Stimulated activated effector memory CD8-positive, alpha-beta T cell treated with anti-CD3 and anti-CD28 coated beads, Interleukin-12 subunit alpha, Interleukin-12 subunit beta, amount 100 ng/mL, for 72 hours (primary cell): ENCODE measurements at regions not wholly inside any gene's neighbourhood (a gene's known extent, or its start where the extent isn't known, plus 50 kb on each side); places are given as distances from the start of the nearest gene placed in this dataset.
A peak's percentile ranks its signal among the peaks of the same experiment; 100 is the strongest.

ENCODE experiments used
- ATAC-seq: fragments of 150-1000 bp; cut with Tn5 transposase; 2 replicates; pipeline ENCODE4 v1.10.0; 2021
- DNase-seq, 2 donors: peaks; one replicate each; pipeline ENCODE4 v3.0.0; 2021 to 2022; ENCODE audit warnings: low spot score in 2 of 2
- H3K27ac Mint-ChIP-seq: one replicate; pipeline ENCODE4 v1.8.0; 2022; ENCODE audit warnings: mild to moderate bottlenecking, mixed read lengths
- H3K36me3 Mint-ChIP-seq: one replicate; pipeline ENCODE4 v1.8.0; 2022; ENCODE audit warnings: mild to moderate bottlenecking, mixed read lengths
- H3K4me1 Mint-ChIP-seq: one replicate; pipeline ENCODE4 v1.8.0; 2022; ENCODE audit warnings: mixed read lengths
- H3K4me3 Mint-ChIP-seq: one replicate; pipeline ENCODE4 v1.8.0; 2022; ENCODE audit warnings: mild to moderate bottlenecking, mixed read lengths
- H3K9me3 Mint-ChIP-seq: one replicate; pipeline ENCODE4 v1.8.0; 2022; ENCODE audit warnings: mixed read lengths

- no peaks in the 10 kb centered on the region for H3K4me1 Mint-ChIP-seq
- DNase-seq = no peak
- no peak for ATAC-seq
- no peak overlapping the region for H3K27ac Mint-ChIP-seq
- no peak overlapping the region for H3K4me3 Mint-ChIP-seq
- H3K36me3 Mint-ChIP-seq = no peaks in the 10 kb centered on the region
- no peaks in the 10 kb centered on the region for H3K9me3 Mint-ChIP-seq
These were observed 54.2 kb downstream of the SIX6 start for GRCh38 chr14:60563113-60563512.

DNA sequence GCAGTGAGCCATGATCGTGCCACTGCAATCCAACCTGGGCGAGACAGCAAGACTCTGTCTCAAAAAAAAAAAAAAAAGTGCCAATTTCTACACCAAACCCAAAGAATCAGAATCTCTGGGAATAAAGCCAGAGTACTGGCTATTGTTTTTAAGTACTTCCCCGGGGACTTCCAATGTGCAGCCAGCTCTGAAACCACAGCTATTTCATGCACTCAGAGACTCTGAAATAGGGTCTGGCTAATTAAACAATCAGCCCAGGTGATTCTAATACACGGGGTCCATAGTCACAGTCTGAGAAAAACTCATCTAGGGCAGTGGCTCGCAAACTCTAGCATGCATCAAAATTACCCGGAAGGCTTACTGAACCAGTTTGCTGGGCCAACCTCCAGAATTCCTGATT, 56.3 kb downstream of the SIX6 start:
- H3K4me1 Mint-ChIP-seq = no peaks in the 10 kb centered on the region
- H3K27ac Mint-ChIP-seq = no peak overlapping the region
- no peaks in the 10 kb centered on the region for H3K9me3 Mint-ChIP-seq
- H3K4me3 Mint-ChIP-seq = no peak overlapping the region
- no peak for DNase-seq
- no peak for ATAC-seq
- no peaks in the 10 kb centered on the region for H3K36me3 Mint-ChIP-seq

DNA sequence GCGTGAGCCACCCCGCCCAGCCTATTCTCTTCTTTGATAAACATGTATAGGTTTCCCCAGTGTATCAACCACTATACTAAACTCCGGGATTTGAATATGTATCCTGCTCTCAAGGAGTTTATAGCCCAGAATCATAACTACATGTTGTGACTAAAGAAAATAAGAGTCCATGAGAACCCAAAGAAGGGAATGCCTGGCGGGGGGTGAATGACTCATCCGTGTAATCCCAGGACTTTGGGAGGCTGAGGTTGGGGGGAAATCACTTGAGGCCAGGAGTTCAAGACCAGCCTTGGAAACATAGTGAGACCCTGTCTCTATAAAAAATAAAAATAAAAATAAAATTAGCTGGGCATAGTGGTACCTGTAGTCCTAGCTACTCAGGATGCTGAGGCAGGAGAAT, 57.2 kb downstream of the SIX6 start:
- ATAC-seq (no peak), DNase-seq (no peak)
- no peak overlapping the region for H3K27ac Mint-ChIP-seq
- no peak overlapping the region for H3K4me3 Mint-ChIP-seq
- no peaks in the 10 kb centered on the region for H3K4me1 Mint-ChIP-seq
- no peaks in the 10 kb centered on the region for H3K9me3 Mint-ChIP-seq
- no peaks in the 10 kb centered on the region for H3K36me3 Mint-ChIP-seq

DNA sequence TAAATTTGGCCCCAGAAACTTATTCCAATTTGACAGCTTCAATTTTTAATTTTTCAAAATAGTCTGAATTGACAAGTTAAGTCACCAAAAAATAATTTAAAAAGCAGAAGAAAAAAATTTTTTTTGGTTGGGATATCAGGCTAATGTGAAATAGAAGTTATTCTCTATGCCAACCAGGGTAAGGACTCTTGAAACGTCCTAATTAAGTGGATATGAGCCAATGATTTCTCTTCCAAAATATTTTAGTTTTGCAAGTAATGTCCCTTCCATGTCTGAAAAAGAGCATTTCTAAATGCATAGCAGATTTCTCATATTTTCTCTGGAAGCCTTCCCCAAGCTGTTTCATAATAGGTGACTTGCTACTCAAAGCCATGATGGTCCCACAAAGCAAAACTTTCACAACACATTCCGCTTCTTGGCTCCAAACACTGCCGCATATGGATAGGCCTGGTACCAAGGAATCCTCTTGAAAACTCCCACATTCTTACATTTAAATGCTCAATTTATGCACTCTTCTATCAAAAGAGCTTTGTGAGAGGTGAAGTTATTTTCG, 65.1 kb downstream of the SIX6 start:
- no peak overlapping the region for H3K4me3 Mint-ChIP-seq
- no peak overlapping the region for H3K27ac Mint-ChIP-seq
- H3K36me3 Mint-ChIP-seq = no peaks in the 10 kb centered on the region
- H3K9me3 Mint-ChIP-seq = no peaks in the 10 kb centered on the region
- DNase-seq (no peak), ATAC-seq (no peak)
- no peaks in the 10 kb centered on the region for H3K4me1 Mint-ChIP-seq

- Mint-ChIP-seq H3K27ac (no peak overlapping the region), H3K4me1 (no peaks in the 10 kb centered on the region), H3K4me3 (no peak overlapping the region), H3K36me3 (no peaks in the 10 kb centered on the region), H3K9me3 (no peaks in the 10 kb centered on the region)
- DNase-seq (no peak), ATAC-seq (no peak)
These were observed 66.1 kb downstream of the SIX6 start for GRCh38 chr14:60575008-60575407.

GRCh38 chr14:60585676-60586075, 63.6 kb downstream of the SIX1 start:
- ATAC-seq (no peak), DNase-seq (no peak)
- H3K9me3 Mint-ChIP-seq = no peaks in the 10 kb centered on the region
- H3K36me3 Mint-ChIP-seq = no peaks in the 10 kb centered on the region
- H3K27ac Mint-ChIP-seq = no peak overlapping the region
- no peak overlapping the region for H3K4me3 Mint-ChIP-seq
- H3K4me1 Mint-ChIP-seq = no peaks in the 10 kb centered on the region

DNA sequence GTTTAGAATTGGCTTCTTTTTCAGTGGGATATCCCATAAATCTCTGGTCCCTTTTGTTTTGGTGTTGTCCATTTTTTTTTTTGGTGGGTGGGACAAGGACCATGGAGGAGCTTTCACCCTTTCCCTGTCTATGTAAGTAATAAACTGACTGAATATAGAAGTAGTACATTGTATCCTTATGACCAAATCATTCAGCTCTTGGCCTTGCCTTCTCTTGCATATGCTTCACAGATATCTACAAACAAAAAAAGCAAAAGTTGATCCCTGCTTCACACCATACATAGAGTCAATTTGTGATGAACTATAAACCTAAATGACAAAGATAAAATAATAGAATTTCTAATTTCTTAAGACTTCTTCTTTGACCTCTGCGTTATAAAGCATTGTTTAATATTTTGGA, 59.8 kb downstream of the SIX1 start:
- DNase-seq = no peak

DNA sequence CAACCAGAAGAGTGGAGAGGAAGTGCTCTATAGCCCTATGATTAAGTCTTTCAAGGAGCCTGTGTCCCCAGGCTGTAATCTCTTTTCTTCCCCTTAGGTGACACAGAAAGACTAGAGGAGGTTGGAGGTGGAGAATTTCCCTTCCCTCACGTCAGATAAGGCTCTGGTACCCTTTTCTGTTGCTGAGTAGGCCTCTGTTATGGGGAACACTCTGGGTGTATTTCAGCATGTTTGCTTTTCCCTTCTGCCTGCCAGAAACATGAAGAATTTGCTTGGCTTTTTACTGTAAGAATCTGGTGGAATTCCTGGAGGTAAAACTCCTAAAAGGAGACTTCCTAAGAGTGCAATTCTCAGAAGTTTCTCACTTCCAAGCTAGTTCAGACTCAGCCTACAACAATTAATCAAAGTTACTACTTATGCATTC, 58.3 kb downstream of the SIX1 start:
- H3K36me3 Mint-ChIP-seq = no peaks in the 10 kb centered on the region

More for the DNA sequence above, 59.8 kb downstream of the SIX1 start:
- Mint-ChIP-seq H3K4me3 (no peak overlapping the region), H3K4me1 (no peaks in the 10 kb centered on the region), H3K9me3 (no peaks in the 10 kb centered on the region), H3K36me3 (no peaks in the 10 kb centered on the region), H3K27ac (no peak overlapping the region)
- no peak for ATAC-seq

More for the DNA sequence above, 58.3 kb downstream of the SIX1 start:
- DNase-seq (no peak), ATAC-seq (peak; percentile 60)
- no peaks in the 10 kb centered on the region for H3K4me1 Mint-ChIP-seq
- H3K27ac Mint-ChIP-seq = no peak overlapping the region
- no peaks in the 10 kb centered on the region for H3K9me3 Mint-ChIP-seq
- H3K4me3 Mint-ChIP-seq = no peak overlapping the region
